GM18520 (cell line): ENCODE measurements at regions not wholly inside any gene's neighbourhood (a gene's known extent, or its start where the extent isn't known, plus 50 kb on each side); places are given as distances from the start of the nearest gene placed in this dataset.

Experiments used
- ATAC-seq: cut with Tn5 transposase; IDR thresholded peaks from one replicate; pipeline ENCODE4 v1.9.1; 2021; ENCODE audit not compliant: unreplicated experiment

GRCh38 chr4:36786519-36786918 is 458.0 kb upstream of the NWD2 start:
- no peak for ATAC-seq

GRCh38 chr4:36794716-36795115 is 449.8 kb upstream of the NWD2 start:
- ATAC-seq, result no peak

- ATAC-seq, result no peak
Measured at GRCh38 chr4:36812149-36812548, 432.4 kb upstream of the NWD2 start.

- no peak for ATAC-seq
Measured at GRCh38 chr4:36815536-36815935, 429.0 kb upstream of the NWD2 start.

GRCh38 chr4:36823199-36823967 is 421.2 kb upstream of the NWD2 start:
- ATAC-seq, result peak; percentile 36

GRCh38 chr4:36824682-36825081 is 419.9 kb upstream of the NWD2 start:
- ATAC-seq, result no peak

GRCh38 chr4:36835246-36835645 is 409.3 kb upstream of the NWD2 start:
- ATAC-seq, result no peak

GRCh38 chr4:36841583-36842326 is 402.8 kb upstream of the NWD2 start:
- peak; percentile 54 for ATAC-seq

- ATAC-seq, result no peak
Measured at GRCh38 chr4:36844448-36844847, 400.1 kb upstream of the NWD2 start.

GRCh38 chr4:36852856-36853255 is 391.7 kb upstream of the NWD2 start:
- no peak for ATAC-seq

- ATAC-seq, result peak; percentile 72
Measured at GRCh38 chr4:36854554-36854953, 390.0 kb upstream of the NWD2 start.

- ATAC-seq, result no peak
Measured at GRCh38 chr4:36863601-36864000, 380.9 kb upstream of the NWD2 start.

GRCh38 chr4:36870121-36870520 is 374.4 kb upstream of the NWD2 start:
- ATAC-seq, result peak; percentile 51

- no peak for ATAC-seq
Measured at GRCh38 chr4:36872679-36873078, 371.9 kb upstream of the NWD2 start.

- no peak for ATAC-seq
Measured at GRCh38 chr4:36884151-36884550, 360.4 kb upstream of the NWD2 start.

GRCh38 chr4:36891971-36892370 is 352.6 kb upstream of the NWD2 start:
- no peak for ATAC-seq

- no peak for ATAC-seq
Measured at GRCh38 chr4:36900446-36900987, 344.0 kb upstream of the NWD2 start.

GRCh38 chr4:36904823-36905222 is 339.7 kb upstream of the NWD2 start:
- no peak for ATAC-seq

- ATAC-seq, result no peak
Measured at GRCh38 chr4:36914106-36914505, 330.4 kb upstream of the NWD2 start.

- no peak for ATAC-seq
Measured at GRCh38 chr4:36915717-36916116, 328.8 kb upstream of the NWD2 start.

GRCh38 chr4:36917413-36917812 is 327.1 kb upstream of the NWD2 start:
- ATAC-seq, result no peak

- ATAC-seq, result no peak
Measured at GRCh38 chr4:36919721-36920120, 324.8 kb upstream of the NWD2 start.
